K562 (cell line): ENCODE measurements at regions not wholly inside any gene's neighbourhood (a gene's known extent, or its start where the extent isn't known, plus 50 kb on each side); places are given as distances from the start of the nearest gene placed in this dataset.

Source experiments
- HNRNPLL ChIP-seq: fragments of 200-400 bp; formaldehyde crosslinking; IDR thresholded peaks from 2 replicates; pipeline ENCODE4 v1.6.1; 2017; ENCODE audit warnings: low read length, low read depth, mild to moderate bottlenecking; ENCODE audit not compliant: poor library complexity, severe bottlenecking
- KDM2B ChIP-seq: fragments of 250-450 bp; sonication (Bioruptor Pico); IDR thresholded peaks from 2 replicates; pipeline ENCODE4 v1.8.0; 2021; ENCODE audit warnings: mild to moderate bottlenecking, moderate library complexity
- NR3C1 ChIP-seq: sonication (generic); formaldehyde crosslinking; IDR thresholded peaks from 2 replicates; pipeline ENCODE4 v1.8.1; 2022; ENCODE audit warnings: missing genetic modification reagents

DNA sequence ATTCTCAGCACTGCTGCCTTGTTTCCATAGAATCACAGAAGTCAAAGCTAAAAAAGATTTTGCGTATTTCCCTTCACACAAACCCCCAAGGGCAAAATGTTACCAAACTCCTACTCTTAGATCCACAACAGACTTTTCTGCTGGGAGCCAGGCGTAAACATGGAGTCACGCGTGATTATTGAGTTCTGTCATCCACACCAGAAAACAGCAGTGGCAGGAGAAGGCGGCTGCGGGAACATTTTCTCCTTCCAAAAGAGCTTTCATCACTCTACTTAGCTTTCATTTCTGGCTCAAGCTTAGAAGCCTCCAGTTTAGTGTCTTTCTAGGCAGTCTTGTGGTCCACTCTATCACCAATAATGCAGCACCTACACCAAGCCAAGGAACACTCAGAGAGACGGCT, 712.9 kb upstream of the NRP1 start:
- TF ChIP-seq HNRNPLL (no peak), NR3C1 (no peak), KDM2B (CRISPR knock-in tag) (no peak)
